ENCODE measurements at regions not wholly inside any gene's neighbourhood (a gene's known extent, or its start where the extent isn't known, plus 50 kb on each side); places are given as distances from the start of the nearest gene placed in this dataset.
"Not testable (repeated sequence)": the region's sequence is repeated elsewhere in the genome, so short reads cannot be mapped to it uniquely, and the experiment has no call there.

- DNase-seq: no peak
These were observed 359.8 kb upstream of the SETBP1 start for GRCh38 chr18:44320619-44321460.

- no peak for DNase-seq
These were observed 358.7 kb upstream of the SETBP1 start for GRCh38 chr18:44321868-44322590.

- no peak for DNase-seq
These were observed 357.6 kb upstream of the SETBP1 start for GRCh38 chr18:44323125-44323524.

- DNase-seq: no peak
These were observed 356.3 kb upstream of the SETBP1 start for GRCh38 chr18:44324361-44324760.

- peak in 14 of 51 donors; percentile 3 to 40 (median 14) for DNase-seq
These were observed 354.6 kb upstream of the SETBP1 start for GRCh38 chr18:44325903-44326635.

GRCh38 chr18:44331656-44332570 is 348.8 kb upstream of the SETBP1 start:
- no peak for DNase-seq

- DNase-seq: no peak
These were observed 338.9 kb upstream of the SETBP1 start for GRCh38 chr18:44341759-44342158.

GRCh38 chr18:44342162-44342561 is 338.5 kb upstream of the SETBP1 start:
- no peak for DNase-seq

- DNase-seq: no peak
These were observed 337.7 kb upstream of the SETBP1 start for GRCh38 chr18:44342946-44343345.

- DNase-seq: no peak
These were observed 337.1 kb upstream of the SETBP1 start for GRCh38 chr18:44343570-44343969.

GRCh38 chr18:44356566-44357157 is 324.0 kb upstream of the SETBP1 start:
- DNase-seq: no peak

- DNase-seq: no peak
These were observed 322.3 kb upstream of the SETBP1 start for GRCh38 chr18:44358402-44358801.

GRCh38 chr18:44359741-44360140 is 320.9 kb upstream of the SETBP1 start:
- DNase-seq: not testable (repeated sequence)

GRCh38 chr18:44362213-44362612 is 318.5 kb upstream of the SETBP1 start:
- DNase-seq: not testable (repeated sequence)

- no peak for DNase-seq
These were observed 309.8 kb upstream of the SETBP1 start for GRCh38 chr18:44370861-44371260.

GRCh38 chr18:44374966-44375365 is 305.7 kb upstream of the SETBP1 start:
- DNase-seq: no peak

- no peak for DNase-seq
These were observed 294.3 kb upstream of the SETBP1 start for GRCh38 chr18:44386401-44386800.

GRCh38 chr18:44388329-44388728 is 292.4 kb upstream of the SETBP1 start:
- DNase-seq: no peak

GRCh38 chr18:44392933-44393332 is 287.8 kb upstream of the SETBP1 start:
- DNase-seq: no peak

- DNase-seq: no peak
These were observed 287.3 kb upstream of the SETBP1 start for GRCh38 chr18:44393406-44393805.

GRCh38 chr18:44396550-44396949 is 284.1 kb upstream of the SETBP1 start:
- DNase-seq: no peak
